ENCODE measurements at regions not wholly inside any gene's neighbourhood (a gene's known extent, or its start where the extent isn't known, plus 50 kb on each side); places are given as distances from the start of the nearest gene placed in this dataset.

- TF ChIP-seq ZFX (IDR thresholded peaks at IDR 0.05; ENCODE audit: borderline replicate concordance) (no peak), CTCF (IDR thresholded peaks at IDR 0.05) (no peak)
Measured at GRCh38 chrX:155682834-155683233, 70.1 kb upstream of the TMLHE start.

GRCh38 chrX:155679715-155680114 lies 67.0 kb upstream of the TMLHE start:
- TF ChIP-seq ZFX (IDR thresholded peaks at IDR 0.05; ENCODE audit: borderline replicate concordance) (no peak), CTCF (IDR thresholded peaks at IDR 0.05) (no peak)
- H3K27ac ChIP-seq, result no peak overlapping the region

More at GRCh38 chrX:155682834-155683233, 70.1 kb upstream of the TMLHE start:
- H3K27ac ChIP-seq, result no peak overlapping the region

GRCh38 chrX:155673338-155673737 lies 60.6 kb upstream of the TMLHE start:
- TF ChIP-seq ZFX (IDR thresholded peaks at IDR 0.05; ENCODE audit: borderline replicate concordance) (no peak), CTCF (IDR thresholded peaks at IDR 0.05) (no peak)
- H3K27ac ChIP-seq, result no peak overlapping the region

- TF ChIP-seq ZFX (IDR thresholded peaks at IDR 0.05; ENCODE audit: borderline replicate concordance) (no peak), CTCF (IDR thresholded peaks at IDR 0.05) (no peak)
- H3K27ac ChIP-seq, result no peak overlapping the region
Measured at GRCh38 chrX:155666741-155667140, 54.0 kb upstream of the TMLHE start.
